ENCODE measurements at regions not wholly inside any gene's neighbourhood (a gene's known extent, or its start where the extent isn't known, plus 50 kb on each side); places are given as distances from the start of the nearest gene placed in this dataset.
"Not testable (repeated sequence)": the region's sequence is repeated elsewhere in the genome, so short reads cannot be mapped to it uniquely, and the experiment has no call there.

- no peak for TF ChIP-seq ZFX (IDR thresholded peaks at IDR 0.05)
- no peak for TF ChIP-seq CTCF (conservative IDR thresholded peaks at IDR 0.05)
- no peak overlapping the region for H3K27ac ChIP-seq
Observed at GRCh38 chr16:35214840-35215239, 1755.4 kb downstream of the TP53TG3F start.

- H3K27ac ChIP-seq = no peak overlapping the region
- TF ChIP-seq ZFX (IDR thresholded peaks at IDR 0.05) (no peak), CTCF (conservative IDR thresholded peaks at IDR 0.05) (no peak)
Observed at GRCh38 chr16:35215287-35215686, 1755.9 kb downstream of the TP53TG3F start.

GRCh38 chr16:35216261-35216660 lies 1756.8 kb downstream of the TP53TG3F start:
- H3K27ac ChIP-seq = not testable (repeated sequence)

- TF ChIP-seq CTCF (conservative IDR thresholded peaks at IDR 0.05) (no peak), ZFX (IDR thresholded peaks at IDR 0.05) (no peak)
- no peak overlapping the region for H3K27ac ChIP-seq
Observed at GRCh38 chr16:35221482-35222185, 1762.2 kb downstream of the TP53TG3F start.

- no peak overlapping the region for H3K27ac ChIP-seq
- no peak for TF ChIP-seq CTCF (conservative IDR thresholded peaks at IDR 0.05)
- no peak for TF ChIP-seq ZFX (IDR thresholded peaks at IDR 0.05)
Observed at GRCh38 chr16:35234679-35235078, 1775.3 kb downstream of the TP53TG3F start.

GRCh38 chr16:35239561-35239960 lies 1780.1 kb downstream of the TP53TG3F start:
- peak; percentile 40 for TF ChIP-seq CTCF (conservative IDR thresholded peaks at IDR 0.05)
- no peak for TF ChIP-seq ZFX (IDR thresholded peaks at IDR 0.05)
- H3K27ac ChIP-seq = no peak overlapping the region

GRCh38 chr16:35249051-35249450 lies 1789.6 kb downstream of the TP53TG3F start:
- H3K27ac ChIP-seq = no peak overlapping the region
- TF ChIP-seq ZFX (IDR thresholded peaks at IDR 0.05) (no peak), CTCF (conservative IDR thresholded peaks at IDR 0.05) (no peak)

GRCh38 chr16:35252356-35252936 lies 1793.0 kb downstream of the TP53TG3F start:
- TF ChIP-seq ZFX (IDR thresholded peaks at IDR 0.05) (no peak), CTCF (conservative IDR thresholded peaks at IDR 0.05) (no peak)
- no peak overlapping the region for H3K27ac ChIP-seq

Data from C4-2B (cell line).